ENCODE measurements at regions not wholly inside any gene's neighbourhood (a gene's known extent, or its start where the extent isn't known, plus 50 kb on each side); places are given as distances from the start of the nearest gene placed in this dataset.

- no peak for DNase-seq (ENCODE audit: low read depth)
These were observed 394.9 kb downstream of the GADD45G start for GRCh38 chr9:89999534-90000370.

GRCh38 chr9:90000925-90001324 lies 396.1 kb downstream of the GADD45G start:
- no peak for DNase-seq (ENCODE audit: low read depth)

DNA sequence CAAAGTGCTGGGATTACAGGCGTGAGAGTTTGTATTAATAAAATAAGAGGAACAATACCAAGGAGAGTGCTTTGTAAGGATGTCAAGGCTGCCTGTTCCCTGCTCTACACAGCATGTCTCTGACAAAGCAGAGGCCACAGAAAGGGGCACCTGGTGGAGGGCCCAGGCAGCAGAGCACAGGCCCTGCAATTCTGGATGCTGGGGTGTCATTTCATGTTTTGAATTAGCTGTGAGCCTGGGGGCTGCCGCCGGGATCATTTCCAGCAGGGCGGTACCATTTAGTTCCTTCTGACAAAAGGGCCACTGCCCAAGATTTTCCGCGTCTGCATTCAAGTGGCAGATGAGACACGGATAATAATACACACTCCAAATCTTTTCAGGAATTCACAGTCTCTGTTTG lies 396.9 kb downstream of the GADD45G start:
- no peak for DNase-seq (ENCODE audit: low read depth)

DNA sequence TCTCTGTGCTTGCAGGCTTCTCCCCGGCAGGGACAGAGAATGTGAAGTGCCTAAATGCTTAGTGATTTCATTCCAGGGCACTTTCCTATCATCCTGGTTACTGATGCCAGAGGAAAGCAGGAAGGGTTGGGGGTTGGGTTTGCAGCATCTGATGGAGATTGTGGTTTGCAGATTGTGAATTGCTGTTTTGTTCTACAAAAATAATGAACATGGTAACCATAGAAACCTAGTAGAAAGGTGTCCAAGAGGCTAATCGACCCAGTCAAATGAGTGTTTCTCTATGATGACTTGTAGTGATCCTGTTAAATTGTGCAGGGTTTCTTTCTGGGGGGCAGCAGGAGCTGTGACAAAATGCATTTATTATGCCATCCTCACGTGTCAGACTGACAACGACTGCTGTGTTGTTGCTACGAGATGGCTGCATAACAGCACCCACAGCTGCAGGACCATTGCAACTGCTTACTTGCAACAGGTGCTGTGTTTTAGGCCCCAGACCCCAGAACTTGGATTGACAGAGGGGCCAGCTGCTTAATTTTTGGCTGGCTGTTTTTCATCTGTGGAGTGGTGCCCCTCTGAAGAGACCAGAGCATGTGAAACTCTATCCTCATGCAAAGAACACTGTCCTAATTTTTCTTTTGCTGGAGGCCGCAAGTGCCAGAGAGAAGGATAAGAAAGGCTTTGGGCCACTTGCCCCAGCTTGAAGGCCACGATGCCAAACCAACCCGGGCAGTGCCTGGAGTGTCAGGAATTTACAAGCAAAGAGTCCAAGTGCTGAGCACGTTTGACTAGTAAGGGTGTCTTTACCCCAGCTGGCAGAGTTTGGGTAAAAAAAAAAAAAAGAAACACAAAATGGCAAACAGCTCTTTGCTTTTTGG lies 397.8 kb downstream of the GADD45G start:
- DNase-seq (ENCODE audit: low read depth): no peak

GRCh38 chr9:90005388-90005787 lies 400.6 kb downstream of the GADD45G start:
- no peak for DNase-seq (ENCODE audit: low read depth)

GRCh38 chr9:90007516-90008440 lies 403.0 kb downstream of the GADD45G start:
- DNase-seq (ENCODE audit: low read depth): no peak

DNA sequence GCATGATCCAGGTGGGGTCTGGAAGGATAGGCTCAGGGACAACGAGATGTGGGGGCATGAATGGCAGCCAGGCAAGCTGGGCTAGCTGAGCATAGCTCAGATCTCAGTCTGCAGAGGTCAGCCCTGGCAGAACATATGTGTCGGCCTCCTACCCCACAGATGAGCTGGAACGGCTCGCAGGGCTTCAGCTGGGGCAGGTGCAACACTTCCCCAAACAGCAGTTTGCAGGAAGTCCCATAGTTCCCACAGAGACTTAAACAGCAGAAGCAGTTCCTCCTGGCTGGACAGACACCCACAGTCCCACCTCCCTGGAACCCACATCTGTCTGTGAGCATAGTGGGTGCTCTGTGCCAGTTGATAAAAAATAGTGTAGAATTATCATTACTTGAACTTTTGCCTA lies 404.6 kb downstream of the GADD45G start:
- DNase-seq (ENCODE audit: low read depth): no peak

DNA sequence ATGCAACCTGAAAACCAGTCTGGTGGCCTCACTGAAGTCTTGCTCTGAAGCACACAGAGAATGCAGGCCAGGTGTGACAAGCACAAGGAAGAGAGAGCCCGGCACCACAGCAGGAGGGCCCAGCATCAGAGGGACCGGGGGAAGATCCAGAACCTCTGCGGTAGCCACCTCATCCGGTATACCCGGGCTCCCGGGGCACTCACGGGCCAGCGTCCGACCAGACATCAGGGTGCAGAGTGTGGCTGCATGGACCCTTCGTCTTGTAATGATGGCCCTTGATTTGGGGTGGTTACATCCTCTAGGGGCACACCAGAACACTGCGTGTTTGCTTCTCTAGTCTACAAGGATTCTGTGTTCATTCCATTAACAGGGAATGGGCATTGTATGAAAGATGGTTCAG lies 406.0 kb downstream of the GADD45G start:
- DNase-seq (ENCODE audit: low read depth): no peak

DNA sequence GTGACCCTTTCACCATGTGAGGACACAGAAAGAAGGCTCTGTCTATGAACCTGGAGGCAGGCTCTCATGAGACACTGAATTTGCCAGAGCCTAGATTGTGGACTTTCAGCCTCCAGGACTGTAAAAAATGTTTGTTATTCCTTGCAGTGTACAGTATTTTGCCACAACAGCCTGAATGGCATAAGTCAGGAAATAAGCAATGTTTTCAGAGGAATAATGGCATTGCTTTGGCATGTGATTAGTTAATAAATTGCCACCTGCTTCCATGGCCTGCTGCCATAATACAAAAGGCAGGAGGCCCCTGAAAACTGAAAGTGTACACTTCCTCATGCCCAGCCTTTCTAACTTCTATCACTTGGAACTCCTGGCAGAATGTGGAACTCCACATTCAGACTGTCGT lies 408.1 kb downstream of the GADD45G start:
- no peak for DNase-seq (ENCODE audit: low read depth)

GRCh38 chr9:90013778-90014177 lies 409.0 kb downstream of the GADD45G start:
- DNase-seq (ENCODE audit: low read depth): no peak

DNA sequence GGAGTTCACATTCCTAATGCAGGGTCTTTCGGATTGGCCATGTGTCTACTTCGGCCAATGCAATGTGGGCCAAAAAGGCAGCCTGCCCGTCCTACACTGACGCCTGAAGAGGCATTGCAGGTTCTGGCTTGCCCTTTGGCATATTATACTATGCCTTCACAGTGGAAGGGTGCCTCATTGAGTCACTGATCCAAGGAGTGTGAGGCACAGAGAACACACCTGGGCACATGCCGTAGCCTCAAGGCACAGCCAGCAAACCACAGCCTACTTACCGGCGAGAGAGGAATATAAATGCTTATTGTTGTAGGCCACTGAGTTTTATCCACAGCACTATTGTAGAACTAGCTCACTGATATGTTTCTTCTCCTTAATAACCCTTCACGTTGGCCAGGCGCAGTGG lies 409.6 kb downstream of the GADD45G start:
- no peak for DNase-seq (ENCODE audit: low read depth)

DNA sequence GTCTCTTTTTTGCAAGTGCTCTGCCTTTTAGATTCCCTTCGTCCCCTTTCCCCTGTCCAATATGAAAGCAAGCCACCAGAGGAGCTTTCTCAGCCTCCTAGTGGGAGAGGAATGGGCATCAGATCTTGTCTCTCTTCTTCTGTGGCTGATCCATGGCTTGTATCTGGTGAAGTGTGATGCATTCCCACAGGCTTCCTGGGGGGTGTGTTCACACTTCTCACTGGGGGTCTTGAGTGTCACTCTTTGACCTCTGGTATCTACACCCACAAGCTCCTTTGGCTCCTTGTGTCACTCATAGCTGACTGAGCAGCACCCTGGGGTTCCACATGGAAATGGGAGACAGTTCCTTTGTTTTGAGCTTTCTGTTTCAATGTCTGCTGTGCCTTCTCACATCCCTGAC lies 411.5 kb downstream of the GADD45G start:
- DNase-seq (ENCODE audit: low read depth): no peak

DNA sequence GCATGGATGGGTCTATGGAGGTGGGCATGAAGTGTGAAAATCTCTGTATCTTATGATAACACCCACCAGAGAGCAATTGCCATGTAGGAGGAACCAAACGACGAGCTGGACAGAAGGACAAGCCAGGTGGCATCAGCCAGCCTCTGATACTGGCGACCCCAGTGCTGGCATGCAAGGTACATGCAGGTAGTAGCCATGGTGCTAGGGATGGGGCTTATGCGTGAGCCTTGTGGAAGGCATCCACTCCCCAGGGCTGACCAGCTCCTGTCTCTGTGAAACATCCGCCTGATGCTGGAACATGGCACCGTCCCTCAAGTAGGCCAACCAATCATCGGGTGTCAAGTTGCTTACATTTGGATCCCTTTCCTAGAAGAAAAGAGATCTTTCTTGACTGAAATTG lies 412.9 kb downstream of the GADD45G start:
- DNase-seq (ENCODE audit: low read depth): no peak

DNA sequence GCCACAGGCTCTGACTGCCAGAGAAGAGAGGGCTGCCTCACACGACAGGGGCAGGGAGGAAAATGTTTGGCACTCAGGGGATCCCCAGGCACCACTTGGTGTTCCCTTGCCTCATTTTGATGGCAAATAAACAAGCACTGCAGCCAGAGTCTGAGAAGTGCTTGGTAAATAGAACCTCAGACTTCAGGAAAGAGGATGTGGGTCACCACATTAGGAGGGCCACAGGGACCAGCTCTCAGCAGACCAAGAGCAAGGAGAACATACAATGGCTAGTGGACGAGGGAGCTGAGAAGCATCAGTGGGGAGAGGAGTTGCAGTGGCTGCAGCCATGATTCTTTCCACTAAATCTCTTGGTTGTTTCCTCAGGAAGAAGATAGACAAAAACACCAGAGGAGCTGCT lies 413.9 kb downstream of the GADD45G start:
- DNase-seq (ENCODE audit: low read depth): no peak

DNA sequence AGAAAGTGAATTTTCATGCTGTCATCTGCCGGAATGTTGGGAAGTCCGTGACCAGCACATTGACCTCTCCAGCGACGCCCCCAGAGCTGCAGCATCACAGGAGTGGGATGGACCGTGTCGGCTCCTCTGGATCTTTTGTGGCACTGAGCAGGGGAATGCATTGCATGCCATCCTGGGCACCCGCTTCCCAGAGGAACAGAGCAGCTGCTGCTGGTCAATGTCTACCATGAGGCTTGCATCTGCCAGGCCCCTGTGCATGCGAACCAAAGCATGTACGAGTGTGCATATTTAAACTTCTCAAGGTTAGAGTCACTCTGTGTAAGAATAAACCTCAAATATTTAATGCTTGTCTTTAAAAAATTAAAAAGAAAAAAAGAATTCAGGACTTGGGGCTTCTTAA lies 414.8 kb downstream of the GADD45G start:
- DNase-seq (ENCODE audit: low read depth): no peak

- DNase-seq (ENCODE audit: low read depth): no peak
These were observed 415.6 kb downstream of the GADD45G start for GRCh38 chr9:90020276-90020871.

GRCh38 chr9:90021216-90021906 lies 416.5 kb downstream of the GADD45G start:
- DNase-seq (ENCODE audit: low read depth): no peak

GRCh38 chr9:90022474-90022873 lies 417.7 kb downstream of the GADD45G start:
- no peak for DNase-seq (ENCODE audit: low read depth)

GRCh38 chr9:90023861-90024260 lies 419.0 kb downstream of the GADD45G start:
- no peak for DNase-seq (ENCODE audit: low read depth)

- no peak for DNase-seq (ENCODE audit: low read depth)
These were observed 419.6 kb downstream of the GADD45G start for GRCh38 chr9:90024409-90024808.

DNA sequence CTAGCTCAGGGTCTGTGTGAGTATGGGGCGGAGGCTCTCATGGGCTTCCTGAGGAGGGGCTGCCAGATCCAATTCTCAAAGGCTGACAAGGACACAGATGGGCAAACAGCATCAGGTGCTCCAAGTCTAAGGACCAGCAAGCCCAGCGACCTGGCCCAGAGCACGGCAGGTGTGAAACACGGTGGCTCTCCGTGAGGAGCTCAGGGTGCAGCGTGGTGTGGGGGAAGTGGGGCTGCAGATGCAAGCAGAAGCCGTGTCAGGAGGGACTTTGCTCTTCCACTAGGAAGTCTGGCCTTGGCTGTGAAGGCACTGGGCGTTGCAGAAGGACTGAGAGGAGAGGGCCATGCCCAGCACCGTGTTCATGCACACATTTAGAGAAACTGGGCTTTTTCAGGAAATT lies 420.0 kb downstream of the GADD45G start:
- DNase-seq (ENCODE audit: low read depth): no peak

Data from stimulated activated CD8-positive, alpha-beta memory T cell treated with anti-CD3 and anti-CD28 coated beads, Interleukin-15, amount 100 ng/mL, for 1 hour (primary cell).